DND-41 (cell line): ENCODE measurements at regions not wholly inside any gene's neighbourhood (a gene's known extent, or its start where the extent isn't known, plus 50 kb on each side); places are given as distances from the start of the nearest gene placed in this dataset.

Experiments
- CTCF ChIP-seq: IDR thresholded peaks from 2 replicates; pipeline ENCODE4 v1.5.1; 2012; ENCODE audit warnings: borderline replicate concordance, low read length, moderate library complexity, mild to moderate bottlenecking; ENCODE audit not compliant: poor library complexity, severe bottlenecking; ENCODE audit errors: extremely low read depth
- EZH2 ChIP-seq: IDR thresholded peaks from 3 replicates; pipeline ENCODE4 v1.6.1; 2012; ENCODE audit warnings: borderline replicate concordance, low read depth, mild to moderate bottlenecking, moderate library complexity, low read length, inconsistent platforms; ENCODE audit not compliant: severe bottlenecking

- TF ChIP-seq CTCF (no peak), EZH2 (no peak)
These were observed 576.9 kb upstream of the NECTIN3 start for GRCh38 chr3:110494728-110495127.
